ENCODE measurements at regions not wholly inside any gene's neighbourhood (a gene's known extent, or its start where the extent isn't known, plus 50 kb on each side); places are given as distances from the start of the nearest gene placed in this dataset.

DNA sequence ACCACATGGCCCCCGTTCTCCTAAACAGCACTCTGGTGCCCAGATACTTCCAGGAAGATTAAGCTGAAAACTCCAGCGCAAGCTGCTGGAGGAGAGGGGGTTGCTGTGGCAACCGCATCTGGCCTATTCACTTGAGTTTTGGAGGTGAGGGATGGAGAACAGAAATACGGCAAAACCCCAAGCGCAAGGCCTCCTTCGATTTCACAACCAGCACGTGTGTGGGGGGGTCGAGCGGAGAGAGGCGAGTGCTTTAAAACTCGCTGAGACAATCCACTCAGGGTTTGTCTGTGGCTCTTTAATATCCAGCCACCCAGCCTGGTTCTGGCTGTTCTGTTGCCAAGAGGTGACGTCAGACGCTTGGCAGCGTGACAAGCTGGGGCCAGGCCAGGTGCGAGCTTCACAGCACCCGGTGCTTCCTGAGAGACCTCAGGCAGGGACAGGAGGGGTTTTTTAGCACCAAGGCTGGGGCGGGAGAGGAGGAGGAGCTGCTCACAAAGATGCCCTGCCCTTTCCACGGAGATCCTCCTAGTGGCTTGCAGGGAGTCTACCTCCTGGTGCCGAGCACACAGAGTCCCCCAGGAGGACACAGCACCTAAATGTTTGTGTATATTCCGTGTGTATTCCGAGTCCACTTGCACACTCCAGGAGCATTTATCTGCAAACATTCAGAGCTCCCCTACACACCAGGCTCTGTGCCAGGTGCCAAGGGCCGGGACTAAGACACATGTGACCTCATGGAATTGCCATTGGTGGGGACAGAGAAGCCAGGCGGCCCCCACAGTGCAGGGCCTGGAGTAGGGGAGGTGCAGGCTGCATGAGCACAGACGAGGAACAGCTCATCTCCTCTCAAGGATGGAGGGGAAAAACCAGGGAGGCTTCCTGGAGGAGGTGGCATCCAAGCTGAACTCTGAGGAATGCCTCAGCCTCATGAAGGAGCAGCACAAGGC is 194.6 kb downstream of the OLFM1 start:
- TF ChIP-seq, protein P1, sequence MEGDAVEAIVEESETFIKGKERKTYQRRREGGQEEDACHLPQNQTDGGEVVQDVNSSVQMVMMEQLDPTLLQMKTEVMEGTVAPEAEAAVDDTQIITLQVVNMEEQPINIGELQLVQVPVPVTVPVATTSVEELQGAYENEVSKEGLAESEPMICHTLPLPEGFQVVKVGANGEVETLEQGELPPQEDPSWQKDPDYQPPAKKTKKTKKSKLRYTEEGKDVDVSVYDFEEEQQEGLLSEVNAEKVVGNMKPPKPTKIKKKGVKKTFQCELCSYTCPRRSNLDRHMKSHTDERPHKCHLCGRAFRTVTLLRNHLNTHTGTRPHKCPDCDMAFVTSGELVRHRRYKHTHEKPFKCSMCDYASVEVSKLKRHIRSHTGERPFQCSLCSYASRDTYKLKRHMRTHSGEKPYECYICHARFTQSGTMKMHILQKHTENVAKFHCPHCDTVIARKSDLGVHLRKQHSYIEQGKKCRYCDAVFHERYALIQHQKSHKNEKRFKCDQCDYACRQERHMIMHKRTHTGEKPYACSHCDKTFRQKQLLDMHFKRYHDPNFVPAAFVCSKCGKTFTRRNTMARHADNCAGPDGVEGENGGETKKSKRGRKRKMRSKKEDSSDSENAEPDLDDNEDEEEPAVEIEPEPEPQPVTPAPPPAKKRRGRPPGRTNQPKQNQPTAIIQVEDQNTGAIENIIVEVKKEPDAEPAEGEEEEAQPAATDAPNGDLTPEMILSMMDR (conservative IDR thresholded peaks at IDR 0.05 in 1 of 2, IDR thresholded peaks at IDR 0.05 in 1 of 2; ENCODE audit: low read depth in 1 of 2, low read length in 2 of 2), result no peak
- TF ChIP-seq EZH2 (IDR thresholded peaks at IDR 0.05; ENCODE audit: low read length, missing control alignments), result no peak
